NOMO-1 (cell line): ENCODE measurements at regions not wholly inside any gene's neighbourhood (a gene's known extent, or its start where the extent isn't known, plus 50 kb on each side); places are given as distances from the start of the nearest gene placed in this dataset.
"Not testable (repeated sequence)": the region's sequence is repeated elsewhere in the genome, so short reads cannot be mapped to it uniquely, and the experiment has no call there.

Experiments
- DNase-seq, 2 experiments: peaks; one replicate each; lab custom pipeline; 2025; ENCODE audit not compliant: unreplicated experiment in 2 of 2; lab: John Stamatoyannopoulos, UW

DNA sequence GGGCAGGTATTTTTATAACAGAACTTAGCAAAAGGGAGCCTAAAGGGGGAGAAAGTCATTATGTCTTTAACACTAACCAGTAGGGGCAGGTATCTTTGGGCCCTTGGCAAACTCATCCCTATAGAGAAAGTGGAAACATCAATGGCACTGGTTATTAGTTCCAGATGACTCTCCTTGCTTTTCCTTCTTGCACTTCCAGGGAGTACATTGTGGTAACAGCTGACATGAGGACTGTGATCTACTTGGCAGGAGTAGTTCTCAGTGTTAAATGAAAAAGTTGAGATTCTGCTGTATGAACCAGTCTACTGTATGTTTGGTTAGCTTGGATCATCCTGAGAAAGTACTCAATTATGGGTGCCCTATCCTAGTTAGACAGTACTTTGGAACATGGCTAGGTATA is 93.6 kb downstream of the ATXN3L start:
- no peak for DNase-seq

DNA sequence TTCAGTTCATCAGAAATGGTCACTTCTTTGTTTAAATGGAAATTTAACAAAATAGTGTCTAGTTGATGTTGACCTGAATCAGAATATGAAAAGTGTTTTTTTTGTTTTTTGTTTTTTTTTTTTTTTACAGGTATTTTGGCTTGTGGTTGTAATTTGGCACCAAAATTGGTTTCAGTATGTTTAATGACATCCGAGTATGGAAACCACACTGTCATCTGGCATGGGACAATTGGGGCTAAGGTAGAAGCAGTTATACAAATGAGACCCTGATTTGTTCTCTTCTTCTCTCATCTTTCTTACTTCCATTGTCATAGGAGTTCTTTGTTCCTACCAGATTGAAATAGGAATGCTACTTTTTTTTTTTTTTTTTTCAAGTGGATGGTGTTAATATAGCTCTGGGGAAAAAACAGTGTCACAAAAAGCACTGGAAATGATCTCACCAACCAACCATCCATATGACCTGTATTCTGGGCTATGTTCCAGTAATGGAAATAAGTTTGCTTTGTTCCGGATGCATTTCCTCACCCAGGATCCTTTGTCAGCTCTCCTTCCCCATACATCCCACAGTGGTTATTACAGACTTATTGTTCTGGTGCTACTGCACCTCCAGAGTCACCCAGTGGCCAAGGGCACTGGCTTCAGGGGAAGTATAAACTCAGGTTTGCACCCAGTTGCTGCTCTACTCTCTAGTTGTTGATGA is 95.8 kb downstream of the ATXN3L start:
- no peak for DNase-seq

DNA sequence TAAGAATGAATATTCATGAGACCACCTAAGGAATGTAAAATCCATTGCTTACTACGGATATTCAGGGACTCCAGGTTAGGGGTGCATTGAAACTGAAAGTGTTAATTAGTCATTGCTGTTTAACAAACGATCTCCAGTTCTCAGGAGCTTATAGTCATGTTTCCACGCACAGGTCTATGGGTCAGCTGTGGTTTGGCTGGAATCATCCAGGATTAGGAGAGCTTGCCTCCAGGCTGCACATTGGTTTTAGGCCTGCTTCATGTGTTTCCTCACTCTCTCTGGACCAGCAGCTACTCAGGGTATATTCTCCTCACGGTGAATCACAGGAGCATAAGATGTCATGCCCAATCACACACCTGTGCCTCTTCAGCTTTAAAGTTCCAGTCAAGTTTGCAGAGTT is 98.9 kb downstream of the ATXN3L start:
- DNase-seq, result no peak

DNA sequence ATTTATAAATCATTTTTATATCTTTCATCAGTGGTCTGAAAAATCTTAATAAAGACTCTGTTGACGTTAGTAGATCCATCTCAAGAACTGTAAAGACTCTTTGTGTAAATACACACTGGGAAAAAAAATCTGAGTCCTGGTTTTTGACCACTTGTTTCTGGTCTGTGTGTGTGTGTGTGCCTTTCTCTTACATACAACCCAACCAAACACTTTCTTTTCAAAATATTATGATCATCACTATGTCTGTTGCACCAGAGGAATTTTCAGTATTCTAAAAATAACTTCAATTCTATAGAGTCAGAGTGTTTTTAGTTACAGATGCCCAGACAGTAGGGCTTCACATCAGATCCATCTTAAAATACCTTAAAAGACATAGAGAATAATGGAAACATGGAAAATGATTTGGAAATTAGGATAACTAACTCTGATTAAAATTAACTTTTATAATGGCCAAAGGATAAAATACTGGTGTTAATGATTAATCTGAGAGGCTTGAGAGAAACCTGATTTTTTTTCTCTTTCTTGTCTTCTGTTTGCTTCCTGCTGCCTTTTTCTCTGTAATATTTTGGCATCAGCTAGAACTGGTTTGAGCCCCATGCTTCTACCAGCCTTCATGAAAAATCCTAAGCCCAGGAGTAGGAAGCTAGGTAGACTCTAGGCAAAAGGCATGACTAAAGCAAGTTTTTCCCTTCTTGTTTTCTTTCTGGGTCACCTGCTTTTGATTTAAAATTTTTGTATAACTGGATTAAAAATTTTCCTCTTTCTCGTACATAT is 99.7 kb downstream of the ATXN3L start:
- no peak for DNase-seq

DNA sequence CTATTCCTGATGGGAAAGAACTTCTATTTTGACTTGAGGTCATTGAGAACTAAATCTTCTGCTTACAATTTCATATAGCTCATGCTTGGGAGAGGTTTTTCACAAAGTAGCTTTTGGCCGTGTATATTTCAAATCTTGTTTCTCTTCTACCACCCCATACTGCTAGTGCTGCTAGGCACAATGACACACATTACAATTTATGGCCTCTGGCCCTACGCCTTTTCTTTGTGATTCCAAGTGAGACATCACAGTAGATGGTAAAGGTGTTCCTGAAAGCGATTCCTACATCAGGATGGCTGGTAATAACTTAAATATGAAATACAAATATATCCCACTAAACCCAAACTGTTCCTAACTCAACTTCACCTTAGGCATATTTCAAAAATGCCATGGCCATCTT is 101.1 kb downstream of the ATXN3L start:
- no peak for DNase-seq

DNA sequence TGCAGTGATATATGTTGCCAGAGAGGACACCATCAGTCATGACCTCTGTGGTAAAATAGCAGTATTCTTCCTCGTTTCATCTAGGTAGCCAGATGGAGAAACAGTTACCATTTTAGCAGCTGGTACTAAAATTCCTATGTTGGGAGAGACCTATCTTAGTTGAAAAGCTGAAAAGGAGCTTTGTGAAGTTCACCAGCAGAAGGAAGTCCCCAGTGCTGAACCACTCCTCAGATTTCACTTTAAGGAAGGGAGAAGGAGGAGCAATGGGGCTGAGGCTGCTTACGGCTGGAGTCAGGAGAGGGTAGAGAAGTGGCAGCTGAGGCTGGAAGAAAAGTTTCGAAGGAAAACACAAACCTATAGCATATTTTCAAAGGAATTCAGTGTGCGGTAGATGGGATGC is 103.7 kb downstream of the ATXN3L start:
- no peak for DNase-seq

DNA sequence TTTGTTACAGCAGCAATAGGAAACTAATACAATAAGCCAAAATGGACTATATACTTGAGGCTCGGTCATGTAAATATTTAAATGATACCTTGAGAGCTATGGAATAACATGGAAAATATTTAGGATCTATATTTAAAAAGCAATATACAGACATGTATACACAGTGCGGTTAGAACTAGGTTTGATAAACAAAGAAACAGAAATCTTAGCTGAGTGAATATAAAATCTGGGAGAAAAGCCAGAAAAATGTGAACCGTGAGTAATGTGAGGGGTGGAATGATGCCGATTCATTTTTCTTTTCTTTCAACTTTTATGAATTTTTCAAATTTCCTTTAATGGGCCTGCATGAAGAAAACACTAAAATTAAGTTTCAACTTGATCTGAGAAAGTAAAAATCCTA is 104.1 kb downstream of the ATXN3L start:
- no peak for DNase-seq

DNA sequence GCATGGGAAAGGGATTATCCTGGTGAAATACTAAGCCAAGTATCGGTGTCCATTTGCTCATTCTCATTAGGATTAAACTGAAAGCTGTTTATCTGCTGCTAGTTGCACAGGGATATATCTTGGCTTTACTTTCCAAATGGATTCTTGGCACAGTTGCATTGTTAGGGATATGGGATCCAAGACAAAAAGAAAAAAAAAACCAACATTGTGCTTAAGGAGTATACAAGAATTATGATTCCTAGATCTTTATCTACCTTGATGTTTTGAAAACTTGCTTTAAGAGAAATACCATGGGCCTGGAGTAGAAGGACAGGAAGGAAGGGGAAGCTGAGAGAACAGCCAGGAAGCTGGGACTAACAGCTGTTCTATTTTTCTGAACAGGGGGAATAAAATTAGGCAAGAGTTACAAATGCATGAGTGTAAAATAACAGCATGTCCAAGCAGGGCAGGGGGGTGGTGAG is 107.6 kb downstream of the ATXN3L start:
- DNase-seq, result no peak

DNA sequence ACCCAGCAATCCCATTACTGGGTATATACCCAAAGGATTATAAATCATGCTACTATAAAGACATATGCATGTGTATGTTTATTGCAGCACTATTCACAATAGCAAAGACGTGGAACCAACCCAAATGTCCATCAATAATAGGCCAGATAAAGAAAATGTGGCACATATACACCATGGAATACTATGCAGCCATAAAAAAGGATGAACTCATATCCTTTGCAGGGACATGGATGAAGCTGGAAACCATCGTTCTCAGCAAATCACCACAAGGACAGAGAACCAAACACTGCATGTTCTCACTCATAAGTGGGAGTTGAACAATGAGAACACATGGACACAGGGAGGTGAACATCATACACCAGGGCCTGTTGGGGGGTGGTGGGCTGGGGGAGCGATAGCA is 109.7 kb downstream of the ATXN3L start:
- DNase-seq, result not testable (repeated sequence)

DNA sequence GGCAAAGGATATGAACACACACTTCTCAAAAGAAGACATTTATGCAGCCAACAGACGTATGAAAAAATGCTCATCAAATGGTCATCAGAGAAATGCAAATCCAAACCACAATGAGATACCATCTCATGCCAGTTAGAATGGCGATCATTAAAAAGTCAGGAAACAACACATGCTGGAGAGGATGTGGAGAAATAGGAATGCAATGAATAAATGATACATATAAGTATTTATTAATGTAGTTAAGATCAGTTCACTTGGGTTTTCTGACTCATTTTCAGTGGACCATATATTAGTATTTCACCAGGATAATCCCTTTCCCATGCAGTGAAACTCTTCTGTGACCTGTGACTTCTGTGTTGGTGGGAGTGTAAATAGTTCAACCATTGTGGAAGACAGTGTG is 110.1 kb downstream of the ATXN3L start:
- not testable (repeated sequence) for DNase-seq

DNA sequence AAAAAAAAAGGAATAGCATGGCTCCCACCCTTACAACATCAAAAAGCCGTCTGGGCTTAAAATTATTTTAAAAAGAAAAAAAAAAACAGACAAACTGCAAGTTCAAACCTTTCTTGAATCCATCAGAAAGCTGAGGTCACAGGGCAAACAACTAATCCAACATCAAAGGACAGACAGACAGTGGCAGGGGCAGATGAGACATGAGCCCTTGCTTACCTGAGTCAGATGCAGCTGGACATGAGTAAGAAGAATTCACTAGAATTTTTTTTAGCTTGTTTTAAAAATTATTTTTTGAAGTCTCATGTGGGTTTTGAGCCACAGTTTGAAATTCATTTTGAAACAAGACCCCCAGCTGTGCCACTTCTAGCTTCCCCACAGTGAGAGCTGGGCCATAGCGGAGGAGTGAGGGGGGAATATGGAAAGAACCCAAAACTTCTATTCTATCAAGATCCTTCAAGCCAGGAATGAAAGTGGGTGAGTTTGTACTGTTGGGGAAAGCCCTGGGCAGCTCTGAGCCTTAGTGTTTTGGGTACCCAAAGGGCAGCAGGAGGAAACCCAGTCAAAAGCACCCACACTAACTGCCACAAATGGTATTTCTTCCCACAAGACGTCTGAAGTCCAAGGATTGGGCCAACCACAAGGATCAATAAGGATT is 111.4 kb downstream of the ATXN3L start:
- no peak for DNase-seq

DNA sequence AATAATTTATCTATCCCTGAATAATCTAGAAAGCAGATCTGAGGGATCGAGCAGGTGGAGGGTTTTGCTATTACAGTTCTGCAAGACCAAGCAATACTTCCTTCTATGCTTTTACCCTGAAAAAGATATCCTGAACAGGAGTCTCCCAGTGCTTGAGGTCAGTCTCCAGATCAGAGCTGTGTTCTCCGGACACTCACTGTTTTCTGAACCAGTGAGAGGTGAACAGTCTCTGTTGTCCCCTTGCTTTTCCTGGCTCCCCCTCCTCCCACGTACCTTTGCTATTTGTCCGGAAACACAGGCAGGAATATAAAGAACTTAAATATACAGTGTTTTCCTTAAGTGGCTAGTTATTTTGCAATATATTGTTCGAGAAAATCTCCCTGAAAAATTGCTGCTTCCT is 116.6 kb downstream of the ATXN3L start:
- DNase-seq, result no peak

DNA sequence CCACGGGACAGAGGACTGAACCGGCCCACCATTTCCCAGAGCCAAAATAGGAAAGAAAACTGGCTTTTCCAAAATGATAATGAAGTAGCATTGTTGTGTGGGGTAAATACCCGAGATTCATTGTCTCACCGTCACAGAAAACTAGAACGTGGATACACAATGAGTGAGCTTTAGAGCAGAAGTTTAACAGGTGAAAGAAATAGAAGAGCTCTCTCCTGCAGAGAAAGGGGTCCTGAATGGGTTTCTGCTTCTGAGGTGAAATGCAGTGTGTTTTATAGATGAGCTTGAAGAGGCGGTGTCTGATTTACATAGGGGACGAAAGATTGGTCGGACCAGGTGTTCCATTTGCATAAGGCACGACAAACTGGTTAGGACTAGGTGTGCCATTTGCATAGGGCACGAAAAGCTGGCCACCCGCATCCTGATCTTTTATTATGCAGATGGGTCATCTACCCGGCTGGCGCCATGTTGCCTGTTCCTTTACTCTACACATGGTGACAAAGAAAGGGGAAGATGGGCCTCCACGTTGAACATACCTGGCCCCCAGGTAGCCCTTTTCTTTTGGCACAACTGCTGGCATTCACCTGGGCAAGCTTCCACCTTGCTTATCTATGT is 118.1 kb downstream of the ATXN3L start:
- no peak for DNase-seq

DNA sequence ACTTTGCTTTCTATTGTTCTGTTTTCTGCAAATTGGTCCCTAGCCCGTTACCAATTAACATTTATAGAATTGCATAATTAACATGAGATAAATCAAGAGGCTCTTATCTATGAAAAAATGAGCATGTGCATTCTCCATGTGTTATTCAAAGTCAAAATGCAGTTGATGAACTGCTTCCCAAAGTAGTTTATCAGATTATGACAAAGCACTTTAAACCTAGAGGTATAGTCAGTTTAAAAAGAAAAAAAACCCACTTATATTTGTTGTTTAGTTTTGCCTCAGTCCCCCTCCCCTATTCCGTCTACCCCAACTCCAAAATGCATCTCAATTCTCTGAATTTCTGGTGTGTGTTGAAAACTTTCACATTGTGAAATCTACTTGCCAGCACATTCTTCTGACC is 119.5 kb downstream of the ATXN3L start:
- no peak for DNase-seq

DNA sequence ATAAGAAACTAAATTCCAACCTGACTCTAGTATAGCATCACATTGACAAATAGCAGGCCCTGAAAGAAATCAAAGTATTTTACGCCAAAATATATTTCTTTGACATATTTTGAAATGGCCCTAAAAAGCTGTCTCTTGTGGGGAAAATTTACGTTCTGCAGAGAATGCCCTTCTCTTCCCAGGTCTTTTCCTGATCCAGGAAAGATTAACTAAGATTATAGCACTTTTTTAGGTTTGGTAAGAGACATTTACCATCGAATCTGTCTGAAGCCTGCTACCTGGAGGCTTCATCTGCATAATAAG is 121.1 kb downstream of the ATXN3L start:
- DNase-seq, result no peak

DNA sequence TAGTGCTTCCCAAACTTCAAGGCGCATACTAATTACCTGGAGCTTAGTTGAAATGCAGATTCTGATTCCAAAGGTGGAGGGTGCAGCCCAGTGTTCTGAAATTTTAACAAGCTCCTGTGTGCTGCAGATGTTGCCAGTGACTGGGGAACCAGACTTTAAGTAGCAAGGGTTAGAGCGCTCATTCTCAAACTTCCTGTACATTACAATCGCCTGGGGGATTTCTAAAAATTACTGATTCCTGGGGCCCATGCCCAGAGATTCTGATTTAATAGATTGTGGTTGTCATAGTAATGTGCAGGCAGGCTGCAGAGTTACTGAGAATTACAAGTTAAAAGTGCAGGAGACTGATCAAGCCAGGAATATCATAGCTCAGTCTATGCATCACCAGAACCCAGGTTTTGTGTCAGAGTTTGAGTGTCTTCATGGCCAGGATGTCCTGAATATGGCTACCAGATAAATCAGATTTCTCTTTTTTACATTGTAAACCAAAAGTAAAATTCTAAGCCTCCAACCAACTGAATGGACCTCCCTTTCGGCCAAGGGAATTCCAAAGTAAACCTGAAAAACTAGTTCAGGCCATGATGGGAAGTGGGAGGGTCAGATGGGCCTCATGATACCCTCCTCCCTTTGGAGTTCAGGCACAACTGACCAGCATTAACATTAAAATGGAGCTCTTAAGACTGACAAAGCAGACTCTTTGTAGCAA is 121.6 kb downstream of the ATXN3L start:
- no peak for DNase-seq

DNA sequence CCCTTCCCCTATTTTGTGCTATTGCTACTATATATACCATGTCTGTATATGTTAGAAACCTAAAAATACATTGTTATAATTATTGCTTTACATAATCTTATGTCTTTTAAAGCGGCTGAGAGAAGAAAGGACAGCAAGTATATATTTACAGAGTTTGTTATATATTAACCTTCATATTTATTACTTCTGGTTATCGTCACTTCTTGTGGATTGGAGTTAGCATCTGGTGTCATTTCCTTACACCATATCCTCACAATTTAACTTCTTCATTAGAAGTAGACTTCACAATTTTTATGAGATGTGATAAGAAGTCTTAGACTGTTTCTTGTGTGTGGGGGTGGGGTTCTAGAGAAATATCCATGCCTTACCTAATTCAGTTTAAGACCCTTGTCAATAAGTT is 123.1 kb downstream of the ATXN3L start:
- DNase-seq, result no peak

DNA sequence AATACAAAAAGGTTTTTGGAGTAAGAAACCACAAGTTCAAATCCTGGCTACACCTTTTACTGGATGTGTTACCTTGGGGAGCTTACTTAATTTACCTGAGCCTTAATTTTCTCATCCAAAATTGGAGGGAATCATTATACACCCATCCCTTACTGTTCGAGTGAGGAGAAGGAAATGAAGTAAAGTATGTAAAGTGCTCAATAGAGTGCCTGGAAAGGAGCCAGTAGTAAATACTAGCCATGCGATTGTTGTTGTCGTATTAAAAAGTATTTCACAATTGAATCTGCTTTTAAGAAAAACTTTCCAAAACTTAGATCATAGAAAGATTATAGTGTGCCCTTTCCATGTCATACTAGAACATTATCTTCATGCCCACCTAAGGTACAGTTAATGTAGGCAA is 124.5 kb downstream of the ATXN3L start:
- no peak for DNase-seq

DNA sequence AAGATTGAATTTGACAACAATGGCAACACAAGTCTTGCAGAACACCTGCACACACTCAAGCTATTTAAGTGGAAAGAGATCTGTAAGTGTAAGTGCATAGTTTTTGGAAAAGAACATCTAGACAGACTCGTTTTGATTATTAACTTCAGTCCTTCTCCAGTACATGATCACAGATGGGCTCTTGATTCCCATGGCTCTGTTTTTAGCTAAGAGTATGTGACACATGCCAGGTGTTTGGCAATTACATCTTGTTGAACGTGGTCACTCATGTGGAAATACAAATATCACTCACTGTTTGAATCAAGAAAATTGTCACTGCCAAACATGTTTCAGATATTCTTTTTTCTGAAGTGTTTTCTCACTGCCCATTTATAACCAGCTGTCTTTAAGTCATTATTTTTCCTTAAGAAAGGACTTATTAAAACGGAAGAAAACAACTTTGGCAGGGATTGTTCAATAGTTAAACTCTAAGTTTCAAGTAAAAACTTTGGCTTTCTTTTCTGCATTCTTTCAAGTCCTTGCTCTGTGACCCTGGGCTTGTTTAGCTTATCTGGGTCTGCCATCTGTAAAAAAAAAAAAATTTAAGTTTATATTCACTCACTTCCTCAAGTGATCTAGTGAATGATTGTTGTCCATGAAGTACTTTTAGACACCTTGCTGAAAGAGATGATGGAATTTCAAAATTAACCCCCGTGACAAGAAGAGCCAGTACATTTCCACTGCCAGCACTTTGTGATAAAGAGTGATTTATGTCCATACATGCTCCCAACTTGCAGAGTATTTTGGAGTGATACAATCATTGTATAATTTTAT is 125.4 kb downstream of the ATXN3L start:
- no peak for DNase-seq

DNA sequence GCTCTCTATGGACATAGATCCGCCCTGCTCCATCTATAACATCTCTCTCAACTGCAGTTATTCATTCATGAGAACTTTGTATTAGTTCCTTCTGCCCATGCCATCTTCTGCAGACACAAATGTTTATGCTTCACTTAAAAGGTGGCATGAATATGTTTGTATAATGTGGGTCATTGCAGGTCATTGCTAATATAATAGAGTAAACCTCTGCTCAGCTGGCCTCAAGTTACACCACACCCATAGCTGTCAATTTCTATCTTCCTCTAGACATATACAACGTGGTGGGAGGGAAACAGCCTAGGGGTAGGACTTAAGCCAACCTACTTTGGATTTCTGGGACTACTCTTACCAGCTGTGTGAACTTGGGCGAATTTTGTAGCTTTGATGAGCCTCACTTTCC is 129.8 kb downstream of the ATXN3L start:
- no peak for DNase-seq
